GM12872 (cell line): ENCODE measurements at regions not wholly inside any gene's neighbourhood (a gene's known extent, or its start where the extent isn't known, plus 50 kb on each side); places are given as distances from the start of the nearest gene placed in this dataset.

Experiments
- TF ChIP-seq, protein P1 (sequence below): IDR thresholded peaks from 3 replicates; pipeline ENCODE4 v1.5.1; 2011; ENCODE audit warnings: low read depth, mild to moderate bottlenecking, low read length, moderate library complexity; ENCODE audit not compliant: insufficient read depth

DNA sequence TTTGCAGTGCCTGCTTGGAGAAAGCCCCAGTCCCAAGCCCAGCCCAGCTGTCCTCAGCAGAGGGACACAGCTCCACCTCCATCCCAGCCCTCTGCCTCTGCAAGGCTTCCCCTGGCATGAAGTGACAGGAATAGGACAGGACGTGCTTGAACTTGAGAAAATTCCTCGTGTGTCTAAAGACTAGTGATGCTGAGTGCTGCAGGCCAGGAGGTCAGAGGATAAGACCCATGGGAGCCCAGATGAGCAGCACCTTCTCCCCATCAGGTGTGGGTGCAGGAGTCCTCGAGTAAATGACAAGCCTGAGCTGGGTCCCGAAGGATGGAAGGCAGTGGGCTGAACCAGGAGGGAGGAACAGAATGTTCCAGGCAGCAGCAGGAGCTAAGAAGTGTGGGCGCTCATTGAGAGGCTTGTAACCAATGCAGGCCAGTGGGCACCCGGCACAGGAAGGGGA, 67.8 kb upstream of the UXS1 start:
- TF ChIP-seq, protein P1, sequence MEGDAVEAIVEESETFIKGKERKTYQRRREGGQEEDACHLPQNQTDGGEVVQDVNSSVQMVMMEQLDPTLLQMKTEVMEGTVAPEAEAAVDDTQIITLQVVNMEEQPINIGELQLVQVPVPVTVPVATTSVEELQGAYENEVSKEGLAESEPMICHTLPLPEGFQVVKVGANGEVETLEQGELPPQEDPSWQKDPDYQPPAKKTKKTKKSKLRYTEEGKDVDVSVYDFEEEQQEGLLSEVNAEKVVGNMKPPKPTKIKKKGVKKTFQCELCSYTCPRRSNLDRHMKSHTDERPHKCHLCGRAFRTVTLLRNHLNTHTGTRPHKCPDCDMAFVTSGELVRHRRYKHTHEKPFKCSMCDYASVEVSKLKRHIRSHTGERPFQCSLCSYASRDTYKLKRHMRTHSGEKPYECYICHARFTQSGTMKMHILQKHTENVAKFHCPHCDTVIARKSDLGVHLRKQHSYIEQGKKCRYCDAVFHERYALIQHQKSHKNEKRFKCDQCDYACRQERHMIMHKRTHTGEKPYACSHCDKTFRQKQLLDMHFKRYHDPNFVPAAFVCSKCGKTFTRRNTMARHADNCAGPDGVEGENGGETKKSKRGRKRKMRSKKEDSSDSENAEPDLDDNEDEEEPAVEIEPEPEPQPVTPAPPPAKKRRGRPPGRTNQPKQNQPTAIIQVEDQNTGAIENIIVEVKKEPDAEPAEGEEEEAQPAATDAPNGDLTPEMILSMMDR: no peak

DNA sequence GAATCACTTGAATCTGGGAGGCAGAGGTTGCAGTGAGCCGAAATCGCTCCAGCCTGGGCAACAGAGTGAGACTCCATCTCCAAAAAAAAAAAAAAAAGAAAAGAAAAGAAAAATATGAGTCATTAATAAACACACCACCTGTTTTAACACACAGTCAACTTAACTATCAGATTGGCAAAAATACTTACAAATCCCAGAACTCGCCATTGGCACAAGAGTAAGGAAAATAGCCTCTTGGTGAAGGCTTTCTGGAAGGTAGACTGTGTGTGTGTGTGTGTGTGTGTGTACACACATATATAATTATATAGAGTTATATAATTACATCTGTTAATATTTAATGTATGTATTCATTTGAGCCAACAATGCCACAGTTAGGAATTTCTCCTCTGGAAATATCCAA, 63.7 kb upstream of the UXS1 start:
- TF ChIP-seq, protein P1: no peak

DNA sequence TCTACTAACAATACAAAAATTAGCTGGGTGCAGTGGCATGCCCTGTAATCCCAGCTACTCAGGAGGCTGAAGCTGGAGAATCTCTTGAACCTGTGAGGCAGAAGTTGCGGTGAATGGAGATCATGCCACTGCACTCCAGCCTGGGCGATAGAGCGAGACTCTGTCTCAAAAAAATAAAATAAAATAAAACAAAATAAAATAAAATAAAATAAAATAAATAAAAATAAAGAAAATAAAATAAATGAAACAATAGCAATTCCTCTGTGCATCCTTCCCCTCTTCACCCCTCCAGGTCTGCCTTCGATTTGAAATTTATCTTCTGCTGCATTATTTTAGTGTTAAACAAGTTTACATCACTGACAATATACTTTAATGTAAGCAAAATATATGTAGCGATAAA, 63.0 kb upstream of the UXS1 start:
- TF ChIP-seq, protein P1: no peak

DNA sequence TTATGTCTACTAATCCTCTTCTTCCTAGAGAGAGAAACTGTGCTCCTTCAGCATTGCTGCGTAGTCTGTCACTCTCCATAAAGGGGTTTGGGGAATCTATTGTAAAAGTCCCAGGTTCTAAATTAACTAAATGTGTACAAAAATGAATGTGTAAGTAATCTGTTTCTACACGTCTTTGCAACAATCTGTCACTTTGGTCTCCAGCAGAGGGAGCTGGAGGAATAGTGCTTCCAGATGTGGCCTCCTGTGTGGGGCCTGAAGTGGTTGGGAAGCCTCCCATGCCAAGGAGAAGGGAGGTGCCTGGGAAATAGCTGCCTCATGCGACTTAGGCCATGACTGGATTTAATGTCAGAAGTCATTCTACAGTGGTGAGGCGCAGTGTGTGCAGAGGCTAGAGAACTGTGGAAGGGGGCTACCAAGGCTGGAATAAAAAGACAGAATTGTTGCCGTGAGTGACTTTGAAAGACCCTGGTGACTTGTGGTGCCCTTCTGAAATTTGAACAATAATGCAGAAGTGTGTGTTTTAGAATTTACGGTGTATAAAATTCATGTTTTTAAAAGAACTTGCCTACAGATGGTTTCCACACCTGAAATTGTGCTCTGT, 54.5 kb upstream of the UXS1 start:
- TF ChIP-seq, protein P1: peak; percentile 15; the same call in 1 of the 3 replicates
